UCSD-AML1 (cell line): ENCODE measurements at regions not wholly inside any gene's neighbourhood (a gene's known extent, or its start where the extent isn't known, plus 50 kb on each side); places are given as distances from the start of the nearest gene placed in this dataset.

Experiments
- DNase-seq: peaks from one replicate; lab custom pipeline; 2025; ENCODE audit not compliant: unreplicated experiment; lab: John Stamatoyannopoulos, UW

DNA sequence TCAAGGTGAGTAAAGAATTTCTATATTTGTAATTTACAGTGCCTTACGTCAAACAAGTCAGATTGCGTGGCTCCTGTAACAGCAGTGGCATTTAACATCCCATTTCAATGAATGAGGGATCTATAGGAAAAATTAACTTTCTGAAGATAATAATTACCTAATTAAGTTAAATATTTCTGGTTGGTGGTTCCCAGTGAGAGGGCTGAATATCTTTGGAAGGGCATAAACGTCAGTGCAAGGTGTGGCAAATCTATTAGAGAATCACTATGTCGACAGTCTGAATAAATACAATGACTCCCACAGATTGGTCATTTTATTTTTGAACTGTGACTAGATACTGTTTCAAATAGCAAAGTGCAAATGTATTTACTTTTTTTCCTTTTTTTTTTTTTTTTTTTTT lies 80.0 kb downstream of the S1PR1 start:
- DNase-seq, result no peak

DNA sequence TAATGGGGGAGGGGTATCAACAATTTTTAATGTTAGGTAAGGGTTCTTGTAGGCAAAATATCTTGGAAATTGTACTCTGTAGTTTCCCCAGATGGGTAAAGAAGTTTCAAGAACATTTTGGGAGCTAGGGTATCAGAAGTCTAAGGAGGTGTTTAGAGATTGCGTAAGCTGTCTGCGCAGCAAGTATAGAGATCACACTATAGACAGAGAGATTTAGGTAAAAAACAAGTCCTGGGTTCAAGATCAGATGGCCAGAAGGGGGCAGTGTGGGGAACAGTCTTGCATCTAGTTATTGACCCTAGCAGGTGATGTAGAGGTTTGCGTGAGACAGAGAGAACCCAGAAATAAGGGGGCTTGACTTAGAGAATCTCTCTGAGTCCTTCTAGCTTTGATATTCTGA lies 80.8 kb downstream of the S1PR1 start:
- DNase-seq, result no peak

DNA sequence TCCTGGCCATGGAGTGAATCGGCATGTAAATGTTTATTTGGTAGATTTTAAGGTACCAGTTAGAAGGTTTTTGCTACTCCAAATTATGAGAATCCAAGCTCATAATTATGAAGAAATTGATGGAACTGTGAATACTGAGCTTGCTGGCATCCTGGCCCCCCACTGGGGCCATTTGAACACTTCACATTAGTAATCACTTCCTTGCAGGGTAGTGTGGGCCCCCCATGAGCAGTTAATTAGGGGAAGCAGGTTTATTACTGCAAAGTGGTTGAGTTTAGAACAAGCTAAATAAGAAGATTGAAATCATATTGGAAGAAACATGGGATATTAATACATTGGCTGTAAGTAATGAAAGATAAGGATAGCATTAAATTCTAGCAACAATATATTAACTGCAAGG lies 86.7 kb downstream of the S1PR1 start:
- no peak for DNase-seq

DNA sequence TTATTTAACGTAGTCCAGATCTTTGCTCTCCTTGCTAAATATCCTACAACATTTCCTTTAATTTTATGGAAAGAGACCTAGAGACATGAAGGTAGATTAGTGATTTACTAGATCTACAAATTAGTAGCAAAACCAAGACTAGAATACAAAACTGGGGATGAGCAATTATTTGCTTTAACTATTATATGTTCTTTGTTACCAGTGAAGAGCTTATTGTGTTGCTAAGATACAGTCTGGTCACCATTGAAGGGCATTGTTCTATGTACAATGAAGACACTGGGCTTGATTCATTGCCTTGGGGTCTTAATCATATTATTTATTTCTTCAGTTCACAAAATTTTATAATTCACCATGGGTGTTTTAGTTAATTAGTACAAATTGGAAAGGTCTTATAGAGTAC lies 88.3 kb downstream of the S1PR1 start:
- no peak for DNase-seq

DNA sequence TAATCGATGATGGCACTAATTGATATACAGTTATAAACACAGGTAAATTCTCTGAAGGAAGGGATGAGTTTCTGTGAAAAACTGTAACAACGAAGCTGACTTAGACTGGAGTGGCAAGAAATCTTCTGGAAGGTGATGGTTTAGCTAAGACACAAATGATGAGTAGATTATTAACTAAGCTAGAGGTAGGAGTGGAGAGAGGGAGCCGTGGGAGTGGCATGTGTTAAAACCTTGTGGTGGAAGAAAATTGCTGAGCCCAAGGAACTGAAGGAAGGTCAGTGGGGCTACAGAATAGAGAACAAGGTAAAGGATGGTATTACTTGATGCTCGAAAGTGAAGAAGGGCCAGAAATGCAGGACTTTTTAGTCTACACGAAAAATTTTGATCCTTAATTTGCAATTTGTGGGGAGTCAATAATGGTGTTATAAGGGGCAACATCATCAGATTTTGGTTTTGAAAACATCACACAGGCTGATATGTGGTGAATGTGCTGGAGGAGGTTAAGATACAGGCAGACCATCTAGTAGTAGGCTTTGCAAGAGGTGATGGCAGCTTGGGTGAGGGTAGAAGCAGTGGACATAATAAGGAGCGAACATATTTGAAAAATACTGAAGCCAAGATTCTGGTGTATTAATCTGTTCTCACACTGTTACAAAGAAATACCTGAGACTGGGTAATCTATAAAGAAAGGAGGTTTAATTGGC lies 93.8 kb downstream of the S1PR1 start:
- DNase-seq, result no peak

DNA sequence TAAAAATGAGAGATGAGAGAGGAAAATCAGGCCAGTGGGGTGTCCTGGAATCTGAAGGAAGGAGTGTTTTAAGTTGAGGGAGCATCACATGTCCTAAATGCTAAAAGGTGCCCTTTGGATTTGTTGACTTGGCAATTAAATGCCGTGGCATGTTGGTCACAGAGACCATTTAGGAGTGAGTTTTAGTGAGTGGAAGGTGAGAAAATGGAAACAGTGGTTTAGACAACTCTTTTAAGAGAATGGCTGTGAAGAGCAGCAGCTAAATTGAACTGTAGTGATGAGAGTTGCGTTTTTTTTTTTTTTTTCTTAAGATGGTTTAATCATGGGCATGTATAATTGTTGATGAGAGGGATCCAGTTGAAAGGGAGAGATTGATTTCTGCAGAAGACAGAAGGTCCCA lies 95.0 kb downstream of the S1PR1 start:
- DNase-seq, result no peak

DNA sequence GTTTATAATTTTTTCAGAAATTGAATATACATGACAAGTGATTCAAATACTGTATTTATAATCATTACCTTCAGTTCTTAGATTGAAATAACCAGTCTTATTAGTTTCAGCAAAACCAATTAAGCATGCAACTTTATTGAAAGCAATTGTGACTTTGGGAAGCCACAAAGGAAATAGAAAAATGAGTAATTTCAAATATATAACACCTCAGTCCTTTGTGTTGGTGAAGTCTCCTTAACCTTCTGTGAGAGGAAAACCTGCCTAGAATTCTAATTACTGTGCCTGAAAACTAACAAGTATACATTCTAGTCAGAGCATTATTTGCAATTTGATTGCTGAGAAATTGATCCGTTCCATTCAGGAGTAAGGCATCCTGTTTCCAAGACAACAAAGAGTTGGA lies 95.8 kb downstream of the S1PR1 start:
- no peak for DNase-seq

DNA sequence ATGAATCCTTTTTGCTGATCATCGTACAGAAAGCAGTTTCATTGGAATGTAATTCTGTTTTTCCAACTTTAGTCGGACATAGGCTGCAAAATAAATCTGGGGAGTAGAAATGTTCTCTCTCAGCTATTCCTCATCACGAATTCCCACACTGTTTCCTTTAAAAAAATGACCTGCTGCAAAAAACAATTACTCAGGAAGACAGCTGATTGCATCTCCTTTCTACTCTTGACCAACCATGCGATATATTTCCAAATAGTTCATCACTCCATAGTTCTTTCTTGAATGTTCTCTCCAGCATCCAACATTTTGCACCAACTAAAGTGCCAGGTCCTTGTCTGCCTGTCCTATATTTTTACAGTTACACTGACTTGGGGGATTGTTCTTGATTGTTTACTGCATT lies 96.4 kb downstream of the S1PR1 start:
- no peak for DNase-seq

DNA sequence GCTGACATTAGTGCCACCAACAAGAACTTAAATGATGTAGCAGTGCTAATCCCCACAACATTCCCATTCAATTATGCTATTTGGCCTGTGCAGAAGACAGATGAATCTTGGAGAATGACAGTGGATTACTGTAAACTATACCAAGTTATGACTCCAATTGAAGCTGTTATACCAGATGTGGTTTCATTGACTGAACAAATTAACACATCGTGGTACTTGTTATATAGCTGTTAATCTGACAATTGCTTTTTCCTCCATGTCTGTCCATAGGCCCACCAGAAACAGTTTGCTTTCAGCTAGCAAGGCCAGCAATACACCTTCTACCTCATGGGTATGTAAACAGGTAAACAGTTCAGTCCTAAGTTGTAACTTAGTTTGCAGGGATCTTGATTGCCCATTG lies 101.1 kb downstream of the S1PR1 start:
- no peak for DNase-seq

DNA sequence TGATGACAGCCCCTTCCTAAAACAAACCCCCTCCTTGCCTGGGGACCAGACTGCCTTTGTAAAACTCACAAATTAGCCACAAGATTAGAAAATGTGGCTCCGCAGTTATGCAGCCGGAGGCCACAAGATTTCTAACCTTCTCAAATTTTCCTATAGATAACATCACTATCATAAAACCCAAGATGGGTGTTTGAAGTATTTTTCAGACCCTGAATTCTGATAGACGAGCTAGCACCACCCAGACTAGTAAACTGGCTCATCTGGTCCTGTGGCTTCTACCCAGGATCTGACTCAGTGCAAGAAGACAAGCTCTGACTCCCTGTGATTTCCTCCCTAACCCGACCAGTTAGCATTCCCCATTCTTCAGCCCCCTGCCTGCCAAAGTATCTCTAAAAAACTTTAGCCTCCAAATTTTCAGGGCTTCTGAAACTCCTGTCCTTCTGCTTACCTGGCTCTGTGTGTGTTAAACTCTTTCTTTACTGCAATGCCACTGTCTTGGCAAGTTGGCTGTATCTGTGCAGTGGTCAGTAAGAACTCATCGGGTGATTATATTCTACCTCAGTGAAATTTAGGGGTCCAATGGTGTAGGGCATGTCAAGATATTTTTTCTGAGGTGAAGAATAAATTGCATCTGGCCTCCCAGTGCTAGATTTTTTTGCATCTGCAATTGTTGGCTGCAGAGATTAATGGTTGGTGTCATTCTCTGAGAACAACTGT lies 102.1 kb downstream of the S1PR1 start:
- no peak for DNase-seq

DNA sequence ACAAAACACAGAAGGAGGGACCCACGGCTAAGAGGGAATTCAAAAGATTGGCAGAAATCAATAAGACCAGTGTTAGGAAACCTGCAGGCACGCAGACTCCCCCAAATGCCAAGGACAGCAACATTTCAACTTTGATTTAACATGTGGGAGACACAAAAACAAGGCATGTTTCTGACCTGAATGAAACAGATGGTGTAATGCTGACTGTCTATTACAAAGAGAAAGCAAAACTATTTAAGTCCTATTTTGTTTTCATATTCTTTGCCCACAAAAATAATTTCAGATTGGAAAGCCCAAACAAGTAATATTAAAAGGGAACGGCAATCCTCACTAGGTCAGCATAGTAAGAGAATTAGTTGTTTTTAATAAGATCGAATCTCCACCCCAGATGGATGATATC lies 107.9 kb downstream of the S1PR1 start:
- DNase-seq, result no peak

DNA sequence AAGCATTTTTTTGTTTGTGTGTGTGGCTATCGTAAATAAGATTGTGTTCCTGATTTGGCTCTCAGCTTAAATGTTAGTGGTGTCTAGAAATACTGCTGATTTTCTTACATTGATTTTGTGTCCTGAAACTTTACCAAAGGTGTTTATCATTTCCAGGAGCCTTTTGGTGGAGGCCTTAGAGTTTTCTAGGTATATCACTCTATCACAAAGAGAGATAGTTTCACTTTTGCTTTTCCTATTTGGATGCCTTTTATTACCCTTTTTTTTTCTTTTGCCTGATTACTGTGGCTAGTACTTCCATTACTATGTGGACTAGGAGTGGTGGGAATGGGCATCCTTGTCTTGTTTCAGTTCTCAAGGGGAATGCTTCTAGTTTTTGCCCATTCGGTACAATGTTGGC lies 109.6 kb downstream of the S1PR1 start:
- no peak for DNase-seq

DNA sequence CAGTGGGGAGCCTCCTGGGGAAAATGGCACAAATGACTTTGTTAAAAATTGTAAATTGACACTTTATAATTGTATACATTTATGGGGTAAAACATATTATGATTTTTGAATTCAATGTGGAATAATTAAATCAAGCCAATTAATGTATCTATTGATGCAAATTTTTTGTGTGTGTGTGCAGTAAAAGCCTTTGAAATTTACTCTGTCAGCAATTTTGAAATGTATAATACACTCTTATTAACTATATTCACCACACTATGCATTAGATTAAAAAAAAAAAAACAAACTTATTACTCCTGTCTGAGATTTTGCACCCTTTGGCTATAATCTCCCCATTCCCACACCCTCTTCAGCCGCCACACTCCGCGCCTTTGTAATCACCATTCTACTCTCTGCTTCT lies 119.2 kb downstream of the S1PR1 start:
- DNase-seq, result no peak

DNA sequence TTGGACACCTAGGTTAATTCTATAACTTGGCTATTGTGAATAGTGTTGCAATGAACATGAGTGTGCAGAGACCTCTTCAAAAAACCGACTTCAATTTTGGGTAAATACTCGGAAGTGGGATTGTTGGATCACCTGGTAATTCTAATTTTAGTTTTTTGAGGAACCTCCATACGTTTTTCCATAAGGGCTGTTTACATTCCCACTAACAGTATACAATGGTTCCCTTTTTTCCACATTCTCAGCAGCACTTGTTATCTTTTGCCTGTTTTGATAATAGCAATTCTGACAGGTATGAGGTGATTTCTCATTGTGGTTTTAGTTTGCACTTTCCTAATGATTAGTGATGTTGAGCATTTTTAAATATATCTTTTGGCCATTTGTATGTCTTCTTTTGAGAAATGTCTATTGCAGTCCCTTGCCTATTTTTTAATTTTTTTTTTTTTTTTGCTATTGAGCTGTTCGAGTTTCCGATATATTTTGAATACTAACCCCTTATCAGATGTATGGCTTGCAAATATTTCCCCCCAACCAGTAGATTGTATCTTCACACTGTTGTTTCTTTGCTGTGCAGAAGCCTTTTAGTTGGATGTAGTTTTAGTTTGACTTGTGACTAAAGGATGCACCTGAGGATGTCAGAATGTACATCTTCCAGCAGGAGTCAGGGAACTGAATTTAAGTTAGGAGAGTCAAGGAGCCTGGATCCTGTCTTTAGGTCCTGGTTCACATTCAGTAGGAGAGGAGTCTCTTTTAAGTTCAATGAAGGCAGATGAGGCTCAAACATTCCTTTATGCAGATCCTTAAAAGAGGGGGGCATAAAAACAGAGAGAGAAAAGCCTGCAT lies 120.0 kb downstream of the S1PR1 start:
- no peak for DNase-seq

DNA sequence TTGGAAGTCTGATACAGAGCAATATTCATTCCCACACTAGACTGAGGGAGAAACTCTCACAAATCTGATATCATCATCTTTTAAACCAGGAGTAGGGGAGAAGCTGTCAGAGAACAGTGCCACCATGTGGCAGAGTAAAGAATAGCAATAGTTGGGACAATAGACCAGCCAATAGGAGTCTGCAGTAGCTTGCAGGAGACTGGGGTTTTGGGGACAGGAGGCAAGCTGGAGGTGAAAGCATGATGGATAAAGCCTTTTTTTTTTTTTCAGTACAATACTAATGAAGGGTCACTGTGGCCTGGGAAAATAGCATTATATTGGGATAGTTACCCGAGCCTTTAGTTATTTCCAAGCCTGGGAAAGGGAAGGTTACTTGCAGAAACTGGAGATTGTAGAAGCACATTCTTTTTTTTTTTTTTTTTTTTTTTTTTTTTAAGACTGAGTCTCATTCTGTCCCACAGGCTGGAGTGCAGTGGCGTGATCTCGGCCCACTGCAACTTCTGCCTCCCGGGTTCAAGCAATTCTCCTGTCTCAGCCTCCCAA lies 120.7 kb downstream of the S1PR1 start:
- no peak for DNase-seq

DNA sequence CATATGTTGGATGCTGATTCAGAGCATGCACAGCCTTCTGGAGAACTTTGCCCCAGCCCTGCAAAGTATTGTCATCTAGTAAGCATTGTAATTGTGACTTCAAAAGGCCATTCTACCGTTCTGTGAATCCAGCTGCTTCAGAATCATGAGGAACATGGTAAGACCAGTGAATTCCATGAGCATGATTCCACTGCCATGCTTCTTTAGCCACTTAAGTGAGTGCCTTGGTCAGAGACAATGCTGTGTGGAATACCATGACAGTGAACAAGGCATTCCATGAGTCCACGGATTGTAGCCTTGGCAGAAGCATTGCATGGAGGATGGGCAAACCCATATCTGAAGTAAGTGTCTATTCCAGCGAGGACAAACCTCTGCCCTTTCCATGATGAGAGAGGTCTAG lies 123.7 kb downstream of the S1PR1 start:
- no peak for DNase-seq

DNA sequence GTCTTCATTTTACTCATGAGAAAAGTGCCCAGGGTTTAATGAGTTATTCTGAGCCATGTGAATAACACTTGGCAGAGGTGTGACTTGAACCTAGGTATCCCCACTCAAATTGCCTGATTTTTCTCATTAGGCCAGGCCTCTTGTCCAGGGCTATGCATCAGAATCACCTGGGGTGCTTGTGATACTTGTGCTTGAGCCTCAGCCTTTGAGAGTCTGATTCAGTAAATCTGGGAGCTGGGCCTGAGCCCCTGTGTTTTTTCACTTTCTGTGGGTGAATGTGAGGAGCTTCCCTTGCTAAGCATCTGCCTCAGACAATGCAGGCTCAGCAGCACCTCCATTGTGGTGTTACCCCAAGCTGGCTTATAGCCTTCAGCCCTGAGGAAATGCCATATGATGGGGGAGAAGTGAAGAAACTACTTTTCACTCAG lies 127.1 kb downstream of the S1PR1 start:
- no peak for DNase-seq

DNA sequence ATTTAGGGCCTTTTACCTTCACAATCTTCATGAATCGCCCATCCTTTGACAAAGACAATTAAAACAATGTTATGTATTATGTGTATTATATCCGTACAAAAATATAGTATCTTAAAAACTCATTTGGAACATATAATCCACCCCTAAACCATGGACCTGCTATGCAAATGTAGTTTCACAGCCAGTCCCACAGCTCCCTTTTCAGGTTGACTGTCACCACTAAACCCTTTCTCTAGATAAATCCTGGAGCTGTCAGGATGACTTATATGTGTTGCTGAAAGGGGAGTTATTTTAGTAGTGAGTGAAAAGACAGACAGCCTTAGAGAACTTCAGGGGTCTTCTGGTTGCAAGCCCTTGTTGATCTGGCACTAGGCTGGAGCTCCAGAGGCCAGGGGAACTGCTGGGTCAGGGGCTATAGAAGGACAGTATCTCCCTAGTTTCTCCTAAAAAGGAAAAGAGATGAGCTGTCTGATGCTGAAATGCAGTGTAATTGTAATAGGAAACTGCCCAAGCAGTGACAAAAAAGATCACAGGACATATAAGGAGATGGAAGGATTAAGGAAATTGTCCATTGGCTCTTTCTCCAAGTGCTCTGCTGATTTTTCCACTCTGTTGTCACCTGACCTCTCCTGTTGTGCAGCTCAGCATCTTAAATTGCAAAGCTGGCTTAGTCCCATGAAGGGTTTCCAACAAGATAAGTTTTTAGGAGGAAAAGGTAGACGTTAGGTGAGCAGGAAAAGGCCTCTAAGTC lies 127.7 kb downstream of the S1PR1 start:
- DNase-seq, result no peak

DNA sequence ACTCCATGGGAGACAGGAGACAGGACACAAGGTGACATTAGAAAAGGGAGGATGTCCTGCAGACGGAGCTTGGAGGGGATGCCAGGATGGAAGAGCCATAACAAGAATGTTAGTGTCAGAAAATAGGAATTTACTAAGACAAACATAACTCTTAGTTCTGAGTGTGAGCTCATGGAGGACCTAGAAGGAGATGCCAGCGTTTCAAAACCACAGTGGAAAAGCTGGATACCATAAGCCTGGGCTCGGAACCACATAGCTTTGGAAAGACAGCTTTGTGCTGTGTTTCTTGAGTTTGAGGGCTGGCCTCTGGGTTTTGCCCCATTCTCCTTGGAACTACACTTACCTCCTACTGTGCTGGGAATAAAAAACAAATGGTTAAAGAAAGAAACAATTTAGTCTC lies 128.4 kb downstream of the S1PR1 start:
- DNase-seq, result no peak

DNA sequence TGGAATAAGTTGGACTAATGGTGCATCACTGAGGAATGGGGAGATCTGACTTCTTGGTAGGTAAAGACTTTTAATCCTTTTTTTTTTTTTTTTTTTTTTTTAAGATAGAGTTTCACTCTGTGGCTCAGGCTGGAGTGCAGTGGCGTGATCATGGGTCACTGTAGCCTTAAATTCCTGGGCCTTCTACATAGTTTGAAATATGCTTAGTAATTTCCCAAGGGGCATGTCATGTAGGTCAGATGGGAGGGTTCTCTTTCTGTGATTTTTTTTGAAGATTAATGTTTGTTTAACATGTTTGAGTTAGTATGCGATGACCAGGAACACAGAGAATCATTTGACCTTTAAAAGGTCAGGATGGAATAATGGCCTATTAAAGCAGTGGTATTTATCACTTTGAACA lies 129.1 kb downstream of the S1PR1 start:
- no peak for DNase-seq
